ENCODE measurements at regions not wholly inside any gene's neighbourhood (a gene's known extent, or its start where the extent isn't known, plus 50 kb on each side); places are given as distances from the start of the nearest gene placed in this dataset.

- no peak overlapping the region for H3K4me3 ChIP-seq (ENCODE audit: low read depth, poor library complexity, severe bottlenecking)
- no peak for TF ChIP-seq CTCF (IDR thresholded peaks at IDR 0.05)
- TF ChIP-seq POLR2A (IDR thresholded peaks at IDR 0.05): no peak
- no peak for DNase-seq (ENCODE audit: low spot score in 2 of 2)
- intact Hi-C loops (cut with DNase I; ENCODE audit: low total_unique reads): no loop called here
Observed at GRCh38 chr1:87739704-87740103, 411.0 kb downstream of the LMO4 start.

GRCh38 chr1:87743256-87743655, 414.6 kb downstream of the LMO4 start:
- intact Hi-C loops (cut with DNase I; ENCODE audit: low total_unique reads): no loop called here
- WGBS, 2 donors: 68 to 80% methylated on average over 4 of the region's 4 CpGs
- TF ChIP-seq POLR2A (IDR thresholded peaks at IDR 0.05) (no peak), CTCF (IDR thresholded peaks at IDR 0.05) (no peak)
- no peak for DNase-seq (ENCODE audit: low spot score in 2 of 2)
- no peak overlapping the region for H3K4me3 ChIP-seq (ENCODE audit: low read depth, poor library complexity, severe bottlenecking)

- H3K4me3 ChIP-seq (ENCODE audit: low read depth, poor library complexity, severe bottlenecking): no peak overlapping the region
- no peak for TF ChIP-seq CTCF (IDR thresholded peaks at IDR 0.05)
- no peak for TF ChIP-seq POLR2A (IDR thresholded peaks at IDR 0.05)
- intact Hi-C loops (cut with DNase I; ENCODE audit: low total_unique reads): no loop called here
- WGBS, 2 donors: 92 to 95% methylated on average over 3 of the region's 3 CpGs
- DNase-seq (ENCODE audit: low spot score in 2 of 2): no peak
Observed at GRCh38 chr1:87744056-87744455, 415.4 kb downstream of the LMO4 start.

GRCh38 chr1:87744763-87745162, 416.1 kb downstream of the LMO4 start:
- TF ChIP-seq POLR2A (IDR thresholded peaks at IDR 0.05) (no peak), CTCF (IDR thresholded peaks at IDR 0.05) (no peak)
- no peak overlapping the region for H3K4me3 ChIP-seq (ENCODE audit: low read depth, poor library complexity, severe bottlenecking)
- no peak for DNase-seq (ENCODE audit: low spot score in 2 of 2)
- intact Hi-C loops (cut with DNase I; ENCODE audit: low total_unique reads): no loop called here

- no peak overlapping the region for H3K4me3 ChIP-seq (ENCODE audit: low read depth, poor library complexity, severe bottlenecking)
- no peak for DNase-seq (ENCODE audit: low spot score in 2 of 2)
- intact Hi-C loops (cut with DNase I; ENCODE audit: low total_unique reads): no loop called here
- TF ChIP-seq CTCF (IDR thresholded peaks at IDR 0.05): no peak
Observed at GRCh38 chr1:87753366-87753765, 424.7 kb downstream of the LMO4 start.

- DNase-seq (ENCODE audit: low spot score in 2 of 2): no peak
- no peak for TF ChIP-seq CTCF (IDR thresholded peaks at IDR 0.05)
- no peak for TF ChIP-seq POLR2A (IDR thresholded peaks at IDR 0.05)
- H3K4me3 ChIP-seq (ENCODE audit: low read depth, poor library complexity, severe bottlenecking): no peak overlapping the region
- intact Hi-C loops (cut with DNase I; ENCODE audit: low total_unique reads): no loop called here
Observed at GRCh38 chr1:87754139-87754538, 425.5 kb downstream of the LMO4 start.

Data from lower leg skin (tissue), 4 donors.